ENCODE measurements at regions not wholly inside any gene's neighbourhood (a gene's known extent, or its start where the extent isn't known, plus 50 kb on each side); places are given as distances from the start of the nearest gene placed in this dataset.

DNA sequence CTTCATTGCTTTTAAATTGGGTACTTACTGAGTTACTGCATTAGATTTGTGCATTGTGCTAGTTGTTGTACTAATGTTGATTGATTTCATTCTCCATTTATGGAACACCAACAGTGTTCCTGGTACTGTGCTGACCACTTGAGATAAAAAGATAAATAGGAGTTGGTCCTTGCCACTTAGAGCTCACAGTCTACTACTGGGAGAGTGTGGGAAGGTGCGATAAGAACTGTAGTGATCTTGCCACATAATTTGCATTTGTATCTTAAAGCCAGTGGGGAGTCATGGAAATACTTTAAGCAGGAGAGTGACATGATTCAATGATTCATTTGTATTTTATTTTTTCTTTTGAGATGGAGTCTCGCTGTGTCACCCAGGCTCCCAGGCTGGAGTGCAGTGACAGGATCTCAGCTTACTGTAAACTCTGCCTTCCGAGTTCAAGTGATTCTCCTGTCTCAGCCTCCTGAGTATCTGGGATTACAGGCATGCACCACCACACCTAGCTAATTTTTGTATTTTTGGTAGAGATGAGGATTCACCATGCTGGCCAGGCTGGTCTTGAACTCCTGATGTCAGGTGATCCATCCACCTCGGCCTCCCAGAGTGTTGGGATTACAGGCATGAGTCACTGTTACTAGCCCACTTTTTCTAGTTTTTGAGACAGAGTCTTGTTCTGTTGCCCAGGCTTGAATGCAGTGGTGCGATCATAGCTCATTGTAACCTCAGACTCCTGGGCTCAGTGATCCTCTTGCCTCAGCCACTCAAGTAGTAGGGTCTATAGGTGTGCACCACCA, 51.2 kb upstream of the TMEM248 start (continued):
- TF ChIP-seq FOXM1 (IDR thresholded peaks at IDR 0.05; ENCODE audit: low read depth) = peak; percentile 51; the same call in 1 of the 2 replicates
- no peak for TF ChIP-seq FOXM1 (CRISPR knock-in tag; IDR thresholded peaks at IDR 0.05; ENCODE audit: low read depth)
- TF ChIP-seq ZSCAN32 (CRISPR knock-in tag; IDR thresholded peaks at IDR 0.05) = no peak
- 0 out of 2 replicates have a peak, but pooled peaks have one; percentile 36 for TF ChIP-seq MTA3 (IDR thresholded peaks at IDR 0.05; ENCODE audit: borderline replicate concordance)
- no peak for TF ChIP-seq CBX8 (IDR thresholded peaks at IDR 0.05; ENCODE audit: borderline replicate concordance, extremely low read depth, low read depth, low read length, poor library complexity, severe bottlenecking)
- TF ChIP-seq HDAC6 (IDR thresholded peaks at IDR 0.05; ENCODE audit: low read depth, low read length) = no peak
- TF ChIP-seq ZNF79 (CRISPR knock-in tag; IDR thresholded peaks at IDR 0.05; ENCODE audit: low read depth) = no peak
- no peak for TF ChIP-seq ZSCAN29 (IDR thresholded peaks at IDR 0.05)
- peak; percentile 12 to 61; a peak in 2 of 4 replicates for TF ChIP-seq TBL1XR1 (IDR thresholded peaks at IDR 0.05; ENCODE audit: low read length in 2 of 2)
- no peak for TF ChIP-seq ZNF592 (IDR thresholded peaks at IDR 0.05)
- TF ChIP-seq OTX1 (CRISPR knock-in tag; IDR thresholded peaks at IDR 0.05) = no peak
- no peak for TF ChIP-seq RBM15 (IDR thresholded peaks at IDR 0.05; ENCODE audit: insufficient read depth, low read length)
- TF ChIP-seq, protein P1, sequence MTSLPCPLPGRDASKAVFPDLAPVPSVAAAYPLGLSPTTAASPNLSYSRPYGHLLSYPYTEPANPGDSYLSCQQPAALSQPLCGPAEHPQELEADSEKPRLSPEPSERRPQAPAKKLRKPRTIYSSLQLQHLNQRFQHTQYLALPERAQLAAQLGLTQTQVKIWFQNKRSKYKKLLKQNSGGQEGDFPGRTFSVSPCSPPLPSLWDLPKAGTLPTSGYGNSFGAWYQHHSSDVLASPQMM (CRISPR knock-in tag; IDR thresholded peaks at IDR 0.05) = no peak
- no peak for TF ChIP-seq TCF7L2 (IDR thresholded peaks at IDR 0.05; ENCODE audit: low read depth, low read length)
- peak; percentile 66 for TF ChIP-seq SMAD4 (CRISPR knock-in tag; conservative IDR thresholded peaks at IDR 0.05)
- TF ChIP-seq CBX1 (IDR thresholded peaks at IDR 0.05; ENCODE audit: low read depth) = no peak
- TF ChIP-seq MAFG (tag; conservative IDR thresholded peaks at IDR 0.05) = peak; percentile 35; the same call in 1 of the 2 replicates
- no peak for TF ChIP-seq SRF (CRISPR knock-in tag; IDR thresholded peaks at IDR 0.05)
- TF ChIP-seq FOXK1 (CRISPR knock-in tag; IDR thresholded peaks at IDR 0.05; ENCODE audit: borderline replicate concordance) = no peak
- TF ChIP-seq THRB (CRISPR knock-in tag; conservative IDR thresholded peaks at IDR 0.05) = no peak
- no peak for TF ChIP-seq POLR3A (IDR thresholded peaks at IDR 0.05; ENCODE audit: borderline replicate concordance, extremely low read depth, insufficient read depth, insufficient read length)

Measured in K562 (cell line).